ENCODE measurements at regions not wholly inside any gene's neighbourhood (a gene's known extent, or its start where the extent isn't known, plus 50 kb on each side); places are given as distances from the start of the nearest gene placed in this dataset.

- TF ChIP-seq CTCF (IDR thresholded peaks at IDR 0.05): no peak
- no peak for TF ChIP-seq POLR2A (IDR thresholded peaks at IDR 0.05)
Observed at GRCh38 chr10:94198324-94198723, 164.4 kb downstream of the NOC3L start.

All from vagina (tissue), 2 donors.